GM12865 (cell line): ENCODE measurements at regions not wholly inside any gene's neighbourhood (a gene's known extent, or its start where the extent isn't known, plus 50 kb on each side); places are given as distances from the start of the nearest gene placed in this dataset.

Experiments used
- DNase-seq: peaks from one replicate; pipeline ENCODE4 v3.0.0; 2010; ENCODE audit warnings: low read depth
- H3K4me3 ChIP-seq: 2 replicates; pipeline ENCODE4 v1.5.1; 2011; ENCODE audit warnings: mild to moderate bottlenecking, low read depth, low read length, control low read depth
- CTCF ChIP-seq: IDR thresholded peaks from 2 replicates; pipeline ENCODE4 v1.5.1; 2011; ENCODE audit warnings: low read length, control low read depth, low read depth, inconsistent platforms; ENCODE audit not compliant: insufficient read depth; ENCODE audit errors: missing control alignments

DNA sequence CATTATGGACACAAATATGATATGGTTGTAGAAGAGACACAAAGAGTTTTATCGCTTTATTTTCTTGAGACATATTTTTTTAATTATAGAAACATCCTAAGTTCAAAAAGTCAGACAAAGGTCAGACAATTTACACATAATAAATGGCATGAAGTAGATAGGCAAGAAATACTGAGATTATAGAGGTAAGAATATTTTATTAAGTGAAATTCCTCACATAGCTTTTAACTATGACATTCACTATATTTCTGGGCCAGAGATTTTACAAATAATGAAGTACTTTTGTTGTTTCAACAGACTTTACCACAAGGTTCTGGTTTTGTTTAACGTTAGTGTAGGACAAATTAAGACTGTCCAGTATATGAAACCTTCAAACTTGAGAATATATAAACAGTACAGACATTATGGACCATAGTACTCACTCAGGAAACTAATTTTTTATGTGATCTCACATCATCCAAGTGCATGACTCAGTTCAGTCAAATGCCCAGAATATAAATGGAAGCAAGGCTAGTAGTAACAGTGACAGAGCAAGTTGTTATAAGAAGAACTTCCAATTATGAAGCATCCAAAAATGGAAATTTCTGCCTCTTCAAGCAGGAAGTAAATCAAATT lies 394.8 kb downstream of the KCNJ2 start:
- no peak for TF ChIP-seq CTCF
- H3K4me3 ChIP-seq: no peak overlapping the region
- DNase-seq: no peak

GRCh38 chr17:70569128-70569527 lies 399.8 kb downstream of the KCNJ2 start:
- TF ChIP-seq CTCF: no peak
- no peak overlapping the region for H3K4me3 ChIP-seq
- no peak for DNase-seq

GRCh38 chr17:70577456-70577855 lies 408.1 kb downstream of the KCNJ2 start:
- no peak for DNase-seq
- no peak for TF ChIP-seq CTCF
- H3K4me3 ChIP-seq: no peak overlapping the region

DNA sequence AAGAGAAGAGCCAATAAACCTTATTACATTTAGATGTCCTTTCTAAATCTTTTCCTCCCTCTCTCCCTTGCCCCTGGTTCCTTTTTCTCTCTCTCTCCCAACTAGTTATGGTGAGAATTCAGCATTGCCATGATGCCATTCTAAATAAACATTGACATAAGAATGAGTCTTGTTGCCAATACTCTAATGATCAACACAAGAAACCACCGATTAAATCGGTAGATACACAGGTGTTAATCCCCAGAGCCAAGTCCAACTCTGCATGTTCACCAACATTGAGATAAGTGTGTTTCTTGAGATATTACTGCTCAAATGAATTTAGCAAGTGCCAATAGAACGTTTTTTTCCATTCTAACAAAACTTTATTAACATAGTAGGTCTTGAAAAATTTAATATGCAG lies 412.1 kb downstream of the KCNJ2 start:
- H3K4me3 ChIP-seq: no peak overlapping the region
- DNase-seq: no peak
- TF ChIP-seq CTCF: no peak

GRCh38 chr17:70582777-70583176 lies 413.4 kb downstream of the KCNJ2 start:
- no peak for TF ChIP-seq CTCF
- no peak for DNase-seq
- no peak overlapping the region for H3K4me3 ChIP-seq

GRCh38 chr17:70584255-70584654 lies 414.9 kb downstream of the KCNJ2 start:
- TF ChIP-seq CTCF: no peak
- H3K4me3 ChIP-seq: no peak overlapping the region
- no peak for DNase-seq

GRCh38 chr17:70588003-70588402 lies 418.7 kb downstream of the KCNJ2 start:
- H3K4me3 ChIP-seq: no peak overlapping the region
- no peak for TF ChIP-seq CTCF
- DNase-seq: no peak
